ENCODE measurements at regions not wholly inside any gene's neighbourhood (a gene's known extent, or its start where the extent isn't known, plus 50 kb on each side); places are given as distances from the start of the nearest gene placed in this dataset.

GRCh38 chr2:145316496-145316895 is 796.6 kb upstream of the ZEB2 start:
- no peak for DNase-seq (ENCODE audit: low read depth)

DNA sequence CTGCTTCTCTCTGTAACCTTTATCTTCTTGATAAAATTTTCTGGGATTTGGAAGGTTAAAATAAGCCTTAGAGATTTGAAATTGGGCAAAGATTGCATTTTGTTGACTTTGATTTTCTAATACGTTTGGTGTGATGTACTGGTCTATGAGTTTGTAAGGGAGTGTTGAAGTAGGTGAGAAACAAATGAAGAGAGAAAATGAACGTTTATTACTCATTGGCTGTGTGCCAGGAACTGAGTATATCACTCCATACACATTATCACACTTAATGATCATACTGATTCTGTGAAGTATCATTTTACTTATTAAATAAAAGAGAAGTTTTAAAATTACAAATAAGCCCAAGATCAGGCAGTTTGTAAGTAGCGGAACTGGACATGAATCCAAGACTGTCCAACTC is 795.1 kb upstream of the ZEB2 start:
- DNase-seq (ENCODE audit: low read depth): no peak

GRCh38 chr2:145314119-145314633 is 794.3 kb upstream of the ZEB2 start:
- DNase-seq (ENCODE audit: low read depth): no peak

GRCh38 chr2:145305889-145306288 is 786.0 kb upstream of the ZEB2 start:
- no peak for DNase-seq (ENCODE audit: low read depth)

- DNase-seq (ENCODE audit: low read depth): no peak
These were observed 784.6 kb upstream of the ZEB2 start for GRCh38 chr2:145304501-145304900.

DNA sequence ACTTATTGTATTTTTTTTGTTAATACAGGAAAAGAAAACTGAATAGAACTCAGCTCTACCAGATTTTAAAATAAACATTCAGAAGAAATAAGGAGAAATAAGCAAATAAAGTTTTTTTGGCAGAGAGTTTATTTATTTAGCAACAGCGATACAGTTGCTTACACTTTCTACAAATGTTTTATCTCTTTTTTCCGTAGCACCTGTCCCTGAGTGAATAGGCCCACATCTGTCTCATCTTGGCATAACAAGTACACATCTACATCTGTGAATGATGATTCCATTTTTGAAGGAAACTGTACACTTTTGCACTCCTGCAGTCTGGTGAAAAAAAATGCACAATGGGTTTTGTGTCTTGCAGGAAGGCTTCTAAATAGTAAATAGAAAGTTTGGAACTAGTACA is 783.6 kb upstream of the ZEB2 start:
- no peak for DNase-seq (ENCODE audit: low read depth)

- no peak for DNase-seq (ENCODE audit: low read depth)
These were observed 783.0 kb upstream of the ZEB2 start for GRCh38 chr2:145302886-145303285.

- DNase-seq (ENCODE audit: low read depth): no peak
These were observed 782.5 kb upstream of the ZEB2 start for GRCh38 chr2:145302451-145302850.

DNA sequence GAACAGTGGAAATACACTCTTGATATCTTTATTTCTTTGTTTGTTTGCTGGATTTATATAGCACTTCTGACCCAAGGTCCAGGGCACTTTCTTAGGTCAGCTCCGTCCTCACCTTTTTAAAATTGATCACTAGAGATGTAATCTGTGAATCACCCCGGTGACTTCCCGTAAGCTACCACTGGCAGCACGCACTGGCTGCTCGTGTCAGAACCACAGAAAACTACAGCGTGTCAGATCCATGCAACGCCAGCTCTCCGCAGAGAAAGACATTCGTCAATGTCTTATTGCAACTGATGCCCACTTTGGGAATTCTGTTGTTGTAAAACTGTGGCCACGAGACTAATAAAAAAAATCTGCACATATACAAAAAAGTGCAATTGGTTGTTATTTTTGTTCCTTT is 779.4 kb upstream of the ZEB2 start:
- no peak for DNase-seq (ENCODE audit: low read depth)

- DNase-seq (ENCODE audit: low read depth): no peak
These were observed 772.2 kb upstream of the ZEB2 start for GRCh38 chr2:145292166-145292565.

- no peak for DNase-seq (ENCODE audit: low read depth)
These were observed 771.1 kb upstream of the ZEB2 start for GRCh38 chr2:145290986-145291385.

DNA sequence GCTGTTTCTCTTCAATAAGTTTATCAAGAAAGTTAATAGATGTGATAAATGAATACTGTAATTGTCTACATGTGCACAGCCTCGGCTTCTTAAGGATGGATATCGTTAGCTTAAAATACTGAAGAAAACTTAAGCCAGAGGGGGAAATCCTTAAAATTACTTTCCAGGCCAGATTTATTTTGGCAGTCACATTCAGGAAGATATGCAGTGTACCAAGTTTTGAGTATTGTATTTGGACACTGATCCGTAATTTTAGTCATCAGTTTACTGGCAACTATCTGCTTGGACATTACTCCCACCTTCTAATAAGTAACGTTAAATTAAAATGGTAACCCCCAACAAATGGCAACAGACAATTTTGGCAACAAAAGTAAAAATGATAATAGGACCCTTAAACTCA is 770.0 kb upstream of the ZEB2 start:
- DNase-seq (ENCODE audit: low read depth): no peak

DNA sequence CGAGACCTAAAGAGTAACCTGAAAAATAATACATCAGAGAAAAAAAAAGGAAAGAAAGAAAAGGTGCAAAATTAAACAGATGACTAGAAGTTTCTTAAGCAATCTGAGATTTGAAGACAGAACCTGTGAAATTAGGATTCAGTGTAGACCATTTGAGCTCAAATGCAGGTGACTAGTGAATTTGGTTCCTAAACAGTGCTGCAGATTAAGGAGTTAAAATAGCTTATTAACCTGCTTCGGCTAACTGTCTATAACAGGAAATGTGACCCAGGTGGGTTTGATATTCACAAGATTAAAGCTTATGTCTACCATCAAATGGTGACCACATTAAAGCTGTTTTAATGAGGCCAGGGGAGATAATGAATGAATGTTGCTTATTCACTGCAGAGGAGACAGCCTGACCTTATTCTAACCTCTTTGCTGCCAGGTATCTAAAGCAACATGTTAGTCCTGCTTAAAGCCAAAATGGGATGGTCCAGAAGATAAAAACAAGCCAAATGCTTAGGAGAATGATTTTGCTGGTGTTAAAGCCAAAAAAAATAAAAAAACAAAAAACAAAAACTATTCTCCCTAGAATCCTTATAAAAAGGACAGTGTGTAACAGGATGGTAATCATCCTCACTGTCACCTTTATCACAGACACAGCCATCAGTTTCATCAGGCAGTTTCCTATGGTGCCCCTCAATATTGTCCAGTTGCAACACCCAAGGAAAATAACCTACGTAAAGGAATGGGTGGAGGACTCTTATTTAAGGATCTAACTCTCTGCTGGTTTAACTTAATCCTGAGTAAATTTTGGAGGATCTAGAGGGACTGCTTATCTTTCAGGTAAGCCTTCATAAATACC is 769.0 kb upstream of the ZEB2 start:
- no peak for DNase-seq (ENCODE audit: low read depth)

DNA sequence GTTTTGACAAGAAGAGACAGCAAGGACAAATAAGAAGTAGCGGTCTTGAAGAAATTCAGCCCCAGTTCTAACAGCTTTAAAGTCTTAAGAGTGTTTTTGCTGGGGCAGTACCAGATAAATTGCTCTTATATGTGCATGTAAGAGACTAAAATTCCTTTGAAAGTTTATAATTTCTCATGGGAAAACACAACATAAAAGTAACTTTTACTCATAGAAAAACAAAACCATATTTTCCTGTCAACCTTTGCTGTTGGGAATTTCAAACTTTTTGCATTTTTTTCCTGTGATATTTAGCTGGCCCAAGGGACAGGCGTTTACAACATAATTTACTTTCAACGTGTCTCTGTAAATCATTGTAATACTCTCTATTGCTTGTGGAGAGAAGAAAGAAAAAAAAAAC is 767.8 kb upstream of the ZEB2 start:
- DNase-seq (ENCODE audit: low read depth): no peak

GRCh38 chr2:145286716-145287275 is 766.9 kb upstream of the ZEB2 start:
- DNase-seq (ENCODE audit: low read depth): no peak

DNA sequence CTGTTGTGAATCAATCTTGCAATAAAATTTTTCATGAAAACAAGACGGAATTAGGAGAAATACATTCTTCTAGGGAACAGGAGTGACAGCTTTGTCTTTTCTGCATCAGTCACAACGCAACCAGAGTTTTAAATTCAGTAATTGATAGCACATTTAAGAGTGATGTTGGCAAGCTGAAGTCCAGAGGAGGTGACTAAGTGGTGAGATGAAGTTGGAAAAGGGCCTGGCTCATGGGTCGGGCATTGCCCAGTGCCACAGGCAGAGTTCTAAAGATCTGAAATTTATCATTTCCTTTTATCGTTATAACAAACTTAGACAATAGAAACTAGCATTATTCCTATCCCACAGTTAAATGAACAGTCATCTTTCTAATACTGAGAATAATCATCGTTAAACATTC is 764.6 kb upstream of the ZEB2 start:
- no peak for DNase-seq (ENCODE audit: low read depth)

- DNase-seq (ENCODE audit: low read depth): no peak
These were observed 763.2 kb upstream of the ZEB2 start for GRCh38 chr2:145283131-145283530.

GRCh38 chr2:145277922-145278321 is 758.0 kb upstream of the ZEB2 start:
- no peak for DNase-seq (ENCODE audit: low read depth)

- DNase-seq (ENCODE audit: low read depth): no peak
These were observed 753.9 kb upstream of the ZEB2 start for GRCh38 chr2:145273840-145274239.

GRCh38 chr2:145268931-145269330 is 749.0 kb upstream of the ZEB2 start:
- DNase-seq (ENCODE audit: low read depth): no peak

DNA sequence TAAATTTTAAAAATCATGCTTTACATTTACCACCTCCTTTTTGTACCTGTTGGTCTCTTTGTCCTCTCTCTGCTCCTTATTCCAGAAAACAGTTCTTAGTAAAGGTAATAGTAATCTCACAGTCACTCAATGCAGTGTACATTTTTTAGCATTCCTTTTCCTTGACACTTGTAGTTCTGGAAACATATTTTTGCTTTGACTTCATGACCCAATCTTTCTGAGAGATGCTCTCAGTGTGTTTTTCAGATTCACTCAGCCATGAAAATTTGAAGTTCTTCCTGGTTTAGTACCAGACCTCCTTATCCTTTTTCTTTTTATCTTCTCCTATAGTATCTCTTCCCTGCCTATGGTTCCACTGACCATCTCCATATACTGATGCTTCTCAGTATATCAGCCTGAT is 747.5 kb upstream of the ZEB2 start:
- no peak for DNase-seq (ENCODE audit: low read depth)

DNA sequence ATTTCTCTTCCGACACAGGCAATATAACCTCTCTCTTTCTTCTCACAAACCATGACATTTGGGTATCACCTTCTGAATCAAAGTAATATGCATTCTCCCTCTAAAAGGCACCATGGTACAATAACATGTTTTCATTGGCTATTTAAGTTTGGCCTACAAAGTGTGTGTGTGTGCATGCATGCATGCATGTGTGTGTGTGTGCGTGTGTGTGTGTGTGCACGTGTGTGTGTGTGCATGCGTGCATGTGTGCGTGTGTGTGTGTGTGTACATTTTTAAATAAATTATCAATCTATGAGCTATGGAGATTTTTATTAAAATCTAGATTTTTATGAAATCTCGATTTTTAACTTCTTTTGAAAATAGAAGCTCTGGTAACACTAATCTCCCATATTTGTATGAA is 745.3 kb upstream of the ZEB2 start:
- no peak for DNase-seq (ENCODE audit: low read depth)

DNA sequence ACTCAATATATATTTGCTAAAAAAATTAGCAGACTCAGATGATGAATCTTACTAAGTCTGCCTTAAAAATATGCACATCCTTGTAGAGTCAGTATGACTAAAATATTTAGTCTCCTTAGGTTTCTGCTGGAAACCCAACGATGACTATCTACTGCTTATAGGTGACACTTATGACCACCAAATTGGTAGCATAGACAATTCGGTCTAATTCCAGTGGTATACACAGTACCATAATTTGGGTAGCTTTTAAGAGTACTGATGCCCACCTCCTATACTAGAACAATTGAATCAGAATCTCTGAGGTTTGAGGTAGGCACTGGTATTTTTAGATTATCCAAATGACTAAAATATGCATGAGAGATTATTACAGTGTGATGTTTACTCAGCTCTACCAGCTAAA is 740.8 kb upstream of the ZEB2 start:
- no peak for DNase-seq (ENCODE audit: low read depth)

GRCh38 chr2:145260081-145260480 is 740.2 kb upstream of the ZEB2 start:
- DNase-seq (ENCODE audit: low read depth): no peak
